Choroid plexus epithelial cell (primary cell): ENCODE measurements at regions not wholly inside any gene's neighbourhood (a gene's known extent, or its start where the extent isn't known, plus 50 kb on each side); places are given as distances from the start of the nearest gene placed in this dataset.

ENCODE experiments used
- DNase-seq: peaks from one replicate; pipeline ENCODE4 v3.0.0-alpha.2; 2010; ENCODE audit warnings: low read depth
- H3K4me3 ChIP-seq: 2 replicates; pipeline ENCODE4 v1.5.1; 2011; ENCODE audit warnings: low read depth, mild to moderate bottlenecking, control low read depth, low read length, moderate library complexity
- TF ChIP-seq, protein P1 (sequence below): conservative IDR thresholded peaks from 2 replicates; pipeline ENCODE4 v1.5.1; 2011; ENCODE audit warnings: low read depth, mild to moderate bottlenecking, control low read depth, inconsistent platforms, low read length, moderate library complexity

DNA sequence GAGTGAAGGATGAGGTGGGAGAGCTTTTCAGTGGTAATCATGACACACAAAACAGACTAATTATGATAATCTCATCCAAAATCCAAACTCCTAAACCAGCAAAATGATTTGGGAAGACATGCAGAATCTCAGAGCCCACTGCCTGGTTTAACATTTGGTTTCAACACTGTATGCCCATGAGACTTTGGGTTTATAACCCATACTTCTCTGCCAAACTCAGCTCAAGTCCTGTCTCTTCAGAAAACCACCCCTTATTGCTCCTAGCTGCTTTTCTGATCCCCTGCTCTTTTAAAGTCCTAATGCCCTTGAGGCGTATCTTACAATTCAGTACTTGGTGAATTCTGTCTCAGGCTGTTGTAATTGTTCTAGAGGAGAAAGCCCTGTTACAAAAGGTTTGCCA lies 593.0 kb upstream of the ID2 start:
- H3K4me3 ChIP-seq = no peak overlapping the region
- no peak for DNase-seq
- TF ChIP-seq, protein P1, sequence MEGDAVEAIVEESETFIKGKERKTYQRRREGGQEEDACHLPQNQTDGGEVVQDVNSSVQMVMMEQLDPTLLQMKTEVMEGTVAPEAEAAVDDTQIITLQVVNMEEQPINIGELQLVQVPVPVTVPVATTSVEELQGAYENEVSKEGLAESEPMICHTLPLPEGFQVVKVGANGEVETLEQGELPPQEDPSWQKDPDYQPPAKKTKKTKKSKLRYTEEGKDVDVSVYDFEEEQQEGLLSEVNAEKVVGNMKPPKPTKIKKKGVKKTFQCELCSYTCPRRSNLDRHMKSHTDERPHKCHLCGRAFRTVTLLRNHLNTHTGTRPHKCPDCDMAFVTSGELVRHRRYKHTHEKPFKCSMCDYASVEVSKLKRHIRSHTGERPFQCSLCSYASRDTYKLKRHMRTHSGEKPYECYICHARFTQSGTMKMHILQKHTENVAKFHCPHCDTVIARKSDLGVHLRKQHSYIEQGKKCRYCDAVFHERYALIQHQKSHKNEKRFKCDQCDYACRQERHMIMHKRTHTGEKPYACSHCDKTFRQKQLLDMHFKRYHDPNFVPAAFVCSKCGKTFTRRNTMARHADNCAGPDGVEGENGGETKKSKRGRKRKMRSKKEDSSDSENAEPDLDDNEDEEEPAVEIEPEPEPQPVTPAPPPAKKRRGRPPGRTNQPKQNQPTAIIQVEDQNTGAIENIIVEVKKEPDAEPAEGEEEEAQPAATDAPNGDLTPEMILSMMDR = no peak

DNA sequence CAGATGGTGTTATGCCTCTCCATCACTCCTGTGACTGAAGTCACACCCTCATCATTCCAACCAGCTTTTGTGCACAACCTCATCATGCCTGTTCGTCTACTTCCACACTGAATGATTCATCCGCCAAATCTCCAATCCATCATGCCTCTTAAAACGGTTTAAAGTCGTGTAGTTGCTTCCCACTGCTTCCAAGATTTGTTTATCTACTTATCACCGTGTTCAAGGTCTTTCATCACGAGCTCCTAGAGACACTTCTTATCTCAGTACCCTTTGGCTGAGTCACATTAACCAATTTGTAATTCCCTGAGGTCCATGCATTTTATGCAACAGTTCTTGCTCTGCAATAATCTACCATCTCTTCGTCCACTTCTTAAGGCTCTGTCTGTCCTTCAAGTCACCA lies 592.3 kb upstream of the ID2 start:
- peak; percentile 40 for DNase-seq
- H3K4me3 ChIP-seq = no peak overlapping the region
- TF ChIP-seq, protein P1 = no peak

DNA sequence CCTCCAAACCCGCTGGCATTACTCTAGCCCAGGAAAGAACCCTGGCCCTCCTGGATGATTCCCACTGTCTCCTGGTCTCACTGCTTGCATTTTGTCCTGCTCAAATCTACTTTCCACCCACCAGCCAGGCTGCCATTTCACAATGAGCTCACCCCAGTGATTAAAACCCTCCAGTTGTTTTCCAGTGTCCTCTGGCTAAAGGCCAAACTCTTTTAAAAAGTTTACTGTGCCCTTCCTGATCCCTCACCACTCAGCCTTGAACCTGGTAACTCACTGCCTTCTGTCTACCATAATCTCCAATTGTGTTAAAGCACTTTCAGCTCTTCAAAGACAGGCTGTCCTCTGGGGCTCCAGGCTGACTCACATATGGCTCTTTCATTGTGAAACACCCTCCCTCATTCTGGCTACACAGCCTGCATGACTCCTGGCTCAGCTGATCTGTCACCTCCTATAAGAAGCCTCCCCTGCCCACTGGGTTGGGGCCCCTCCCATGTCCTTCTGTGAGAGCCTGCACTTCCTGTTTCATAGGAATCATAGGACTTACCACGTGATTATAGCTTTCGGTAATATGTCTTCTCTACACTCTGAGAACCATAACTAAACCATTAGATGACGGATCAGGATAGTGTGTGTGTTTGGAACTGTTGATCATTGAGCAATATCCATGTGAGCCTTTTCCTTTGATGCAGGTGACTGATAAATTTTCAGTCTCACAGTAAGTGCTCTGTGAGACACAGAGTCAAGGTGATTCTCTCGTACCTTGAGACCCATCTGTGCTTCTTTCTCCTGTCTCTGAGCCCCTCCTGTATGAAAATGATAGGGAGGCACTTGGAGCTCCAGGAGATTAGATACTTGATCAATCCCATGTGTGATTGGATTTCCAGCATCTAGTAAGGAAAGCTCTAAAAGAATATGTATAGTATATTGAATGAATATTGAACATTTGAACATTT lies 590.8 kb upstream of the ID2 start:
- DNase-seq = peak; percentile 98
- H3K4me3 ChIP-seq = no peak overlapping the region
- TF ChIP-seq, protein P1 = peak; percentile 12

DNA sequence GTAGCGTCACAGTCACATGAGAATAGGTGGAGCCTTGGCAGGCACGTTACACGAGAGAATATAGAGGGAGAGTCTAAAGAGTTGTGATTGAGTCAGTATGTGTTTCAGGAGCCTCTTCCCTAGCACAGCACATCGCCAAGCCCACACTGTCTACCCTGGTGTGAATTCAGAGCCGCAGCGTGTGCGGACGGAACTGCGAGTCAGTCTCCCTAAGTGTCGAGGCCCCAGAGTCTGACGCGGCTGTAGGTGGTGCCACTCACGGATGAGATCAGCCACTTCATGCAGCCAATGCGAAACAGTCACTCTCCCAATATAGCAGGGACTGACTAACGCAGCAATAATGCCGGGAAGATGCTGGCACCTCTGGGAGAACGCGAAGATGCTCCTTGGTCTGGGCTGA lies 587.3 kb upstream of the ID2 start:
- TF ChIP-seq, protein P1 = no peak
- DNase-seq = no peak
- H3K4me3 ChIP-seq = no peak overlapping the region

DNA sequence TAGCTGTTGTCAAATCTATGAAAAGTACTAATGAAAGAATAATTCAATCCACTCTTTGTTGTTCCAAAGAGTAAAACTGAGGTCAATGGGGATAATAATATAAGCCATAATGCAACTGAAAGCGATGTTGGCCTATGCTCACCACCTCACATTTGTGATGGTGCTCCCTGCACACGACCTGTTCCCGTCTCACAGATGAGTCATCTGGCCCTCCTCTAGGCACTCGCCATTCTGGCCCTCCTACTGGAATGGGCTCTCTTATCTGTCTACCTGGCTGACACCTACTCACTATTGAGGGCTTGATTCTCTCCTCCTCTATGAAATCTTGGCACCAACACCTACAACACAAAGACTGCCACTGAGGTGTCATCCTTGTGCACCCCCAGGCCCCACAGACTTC lies 585.9 kb upstream of the ID2 start:
- H3K4me3 ChIP-seq = no peak overlapping the region
- DNase-seq = no peak
- TF ChIP-seq, protein P1 = no peak

DNA sequence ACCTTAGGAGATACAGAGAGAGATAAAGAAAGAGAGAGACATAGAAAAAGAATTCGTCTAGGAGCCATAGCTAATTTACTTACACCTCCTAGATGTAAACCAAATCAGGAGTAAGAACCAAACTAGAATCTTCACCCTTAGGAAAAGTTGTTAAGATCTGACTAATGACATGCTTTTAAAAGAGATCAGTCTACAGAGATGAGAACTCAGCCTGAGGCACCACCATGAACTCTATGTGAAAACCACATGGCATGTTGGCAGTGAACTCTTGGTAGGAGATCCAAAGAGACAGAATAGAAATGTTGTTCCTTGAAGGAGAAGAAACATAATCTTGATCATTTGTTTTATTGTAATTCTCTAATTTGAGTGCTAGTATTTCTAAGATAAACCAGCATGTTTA lies 585.4 kb upstream of the ID2 start:
- H3K4me3 ChIP-seq = no peak overlapping the region
- TF ChIP-seq, protein P1 = no peak
- no peak for DNase-seq
